K562 (cell line): ENCODE measurements at regions not wholly inside any gene's neighbourhood (a gene's known extent, or its start where the extent isn't known, plus 50 kb on each side); places are given as distances from the start of the nearest gene placed in this dataset.

Source experiments
- ATAC-seq: fragments of 200-7000 bp; cut with Tn5 transposase; 3 replicates; pipeline ENCODE4 v1.9.1; 2020; ENCODE audit warnings: moderate library complexity
- BruUV-seq: library from RNA; stranded (reverse); fragments of 400-500 nt; replicated peaks from 2 replicates; lab custom pipeline; 2021; lab: Mats Ljungman, UMichigan
- CTCF ChIA-PET: fragments of 300-600 bp; formaldehyde crosslinking; extraction: SDS; loops from one replicate; lab custom pipeline; 2021; ENCODE audit warnings: low intra/inter-chr PET ratio; lab: Yijun Ruan, JAX
- POLR2A ChIA-PET: fragments of 300-600, 350-650 bp; sonication (Branson Sonifier 250); formaldehyde crosslinking; extraction: SDS; loops from one replicate; lab custom pipeline; 2021; ENCODE audit warnings: antibody characterized with exemption, inconsistent platforms; lab: Yijun Ruan, JAX
- DNase-seq, 4 experiments: peaks; one replicate each; pipeline versions ENCODE4 v3.0.0 to v3.0.0-alpha.2; 2011 to 2018; ENCODE audit warnings: low spot score in 3 of 4, mixed read lengths in 3 of 4; ENCODE audit errors: extremely low read depth in 1 of 4
- FAIRE-seq: peaks from 2 replicates; lab custom pipeline; 2011; peaks lifted over from hg19 to GRCh38; lab: Jason Lieb, UNC
- H2AFZ ChIP-seq: 2 replicates; pipeline ENCODE4 v1.6.0; 2011; ENCODE audit warnings: low read depth, low read length, control low read depth, inconsistent platforms
- H3K27ac ChIP-seq: fragments of 200-600 bp; 3 replicates; pipeline ENCODE4 v1.8.0; 2011; ENCODE audit warnings: low read depth, mild to moderate bottlenecking, control low read depth, inconsistent platforms, low read length, moderate library complexity, mixed read lengths; ENCODE audit errors: extremely low read depth
- H3K27me3 ChIP-seq, 2 experiments: fragments of 300-600 bp in 1 of 2; 2 replicates in 1 of 2; 3 replicates in 1 of 2; pipeline versions ENCODE4 v1.6.0 to v1.8.0; 2011; ENCODE audit warnings: inconsistent platforms in 2 of 2, low read length in 2 of 2, mild to moderate bottlenecking in 1 of 2, mixed read lengths in 1 of 2, moderate library complexity in 1 of 2; ENCODE audit not compliant: control insufficient read depth in 2 of 2, insufficient read depth in 2 of 2
- H3K36me3 ChIP-seq: fragments of 300-600 bp; 3 replicates; pipeline ENCODE4 v1.8.0; 2011; ENCODE audit warnings: mild to moderate bottlenecking, low read length, inconsistent platforms; ENCODE audit not compliant: control insufficient read depth, insufficient read depth
- H3K4me1 ChIP-seq, 2 experiments: fragments of 200-600 bp in 1 of 2; replicated peaks in 1 of 2; 2 replicates in 1 of 2; 3 replicates in 1 of 2; pipeline versions ENCODE4 v1.5.1 to v1.8.0; 2011; ENCODE audit warnings: inconsistent platforms in 2 of 2, low read length in 2 of 2, mild to moderate bottlenecking in 1 of 2, mixed read lengths in 1 of 2, moderate library complexity in 1 of 2; ENCODE audit not compliant: control insufficient read depth in 2 of 2, insufficient read depth in 2 of 2
- H3K4me2 ChIP-seq: 2 replicates; pipeline ENCODE4 v1.6.1; 2011; ENCODE audit warnings: low read length, control low read depth, inconsistent platforms, mixed read lengths; ENCODE audit not compliant: insufficient read depth
- H3K4me3 ChIP-seq: fragments of 200-600 bp; sonication (generic), shearing (Covaris generic); 2 replicates; pipeline ENCODE4 v1.5.1; 2016; ENCODE audit warnings: control low read depth, inconsistent platforms
- H3K79me2 ChIP-seq: fragments of 200-600 bp; 3 replicates; pipeline ENCODE4 v1.8.0; 2011; ENCODE audit warnings: low read length, inconsistent platforms; ENCODE audit not compliant: control insufficient read depth, insufficient read depth
- H3K9ac ChIP-seq, 2 experiments: 2 replicates each; pipeline versions ENCODE4 v1.6.0 to v1.6.1; 2011; ENCODE audit warnings: low read depth in 2 of 2, low read length in 2 of 2, control low read depth in 1 of 2, inconsistent platforms in 1 of 2, mild to moderate bottlenecking in 1 of 2, mixed read lengths in 1 of 2; ENCODE audit not compliant: insufficient read depth in 1 of 2
- H3K9me1 ChIP-seq: one replicate; pipeline ENCODE4 v1.6.0; 2011; ENCODE audit warnings: inconsistent platforms, mild to moderate bottlenecking, low read length, moderate library complexity; ENCODE audit not compliant: control insufficient read depth, insufficient read depth
- H3K9me3 ChIP-seq: replicated peaks from 2 replicates; pipeline ENCODE4 v1.5.1; 2011; ENCODE audit warnings: low read depth, low read length, inconsistent platforms; ENCODE audit not compliant: control insufficient read depth, insufficient read depth
- H4K20me1 ChIP-seq: replicated peaks from 2 replicates; pipeline ENCODE4 v1.6.1; 2011; ENCODE audit warnings: low read length, inconsistent platforms, mixed read lengths; ENCODE audit not compliant: control insufficient read depth, insufficient read depth
- CBFA2T2 ChIP-seq: fragments of 450-650 bp; conservative IDR thresholded peaks from 2 replicates; pipeline ENCODE4 v1.6.1; 2017; ENCODE audit warnings: mild to moderate bottlenecking
- FOXK1 ChIP-seq: sonication (generic); formaldehyde crosslinking; IDR thresholded peaks from 2 replicates; pipeline ENCODE4 v1.8.0; 2022; ENCODE audit warnings: missing genetic modification reagents, mild to moderate bottlenecking, borderline replicate concordance
- HCFC1 ChIP-seq: IDR thresholded peaks from 2 replicates; pipeline ENCODE4 v1.6.1; 2012; ENCODE audit warnings: low read depth, low read length, improper control_type of control experiment
- NR2C1 ChIP-seq, 2 experiments: fragments of 450-650 bp; IDR thresholded peaks; 2 replicates each; pipeline ENCODE4 v1.6.1; 2017; ENCODE audit warnings: mild to moderate bottlenecking in 2 of 2, antibody characterized with exemption in 1 of 2, inconsistent platforms in 1 of 2, missing compliant biosample characterization in 1 of 2, missing genetic modification characterization in 1 of 2
- THRB ChIP-seq: fragments of 450-650 bp; formaldehyde crosslinking; conservative IDR thresholded peaks from 2 replicates; pipeline ENCODE4 v1.4.0; 2022; ENCODE audit warnings: mild to moderate bottlenecking, missing genetic modification characterization
- ZBED1 ChIP-seq: IDR thresholded peaks from 2 replicates; pipeline ENCODE4 v1.6.1; 2014
- ZNF146 ChIP-seq: IDR thresholded peaks from one replicate; pipeline ENCODE4 v1.6.1; 2018; ENCODE audit warnings: missing compliant biosample characterization; ENCODE audit not compliant: unreplicated experiment
- ZNF239 ChIP-seq: fragments of 250-450 bp; sonication (Bioruptor Pico); IDR thresholded peaks from 2 replicates; pipeline ENCODE4 v1.4.0; 2020; ENCODE audit warnings: mild to moderate bottlenecking
- ZNF644 ChIP-seq: fragments of 200-800 bp; sonication (Bioruptor generic); IDR thresholded peaks from 2 replicates; pipeline ENCODE4 v1.6.1; 2016; ENCODE audit warnings: low read depth, missing genetic modification characterization, missing compliant biosample characterization
- WGBS: fragments of 100-300 bp; shearing (Covaris generic); methylation state at CpG from one replicate; pipeline ENCODE4 v1.1.6; 2016; ENCODE audit warnings: low coverage, mixed read lengths; ENCODE audit not compliant: insufficient coverage; ENCODE audit errors: missing lambda C conversion rate; 5-methylcytosine and 5-hydroxymethylcytosine counted together
- in situ Hi-C: fragments of 300-500 bp; cut with MboI; formaldehyde crosslinking; loops from 4 replicates; pipeline ENCODE4 v1.15.0; 2018; ENCODE audit warnings: inconsistent platforms, mixed read lengths
- intact Hi-C: fragments of 100-400 bp; cut with micrococcal nuclease; formaldehyde crosslinking; loops from 2 replicates; pipeline ENCODE4 v1.14.2; 2022

- no peak for TF ChIP-seq ZNF239 (CRISPR knock-in tag)
- no peak for TF ChIP-seq CBFA2T2
- no peak for TF ChIP-seq NR2C1 (IDR thresholded peaks at IDR 0.05)
- no peak for TF ChIP-seq NR2C1 (tag; IDR thresholded peaks at IDR 0.05)
- TF ChIP-seq ZNF146 (CRISPR knock-in tag) = no peak
- no peak for TF ChIP-seq HCFC1
- TF ChIP-seq ZBED1 = no peak
- Histone ChIP-seq H3K27ac (no peak overlapping the region), H3K36me3 (no peaks in the 10 kb centered on the region), H2AFZ (no peak overlapping the region), H3K9me3 (no peaks in the 10 kb centered on the region), H3K9ac (no peak overlapping the region), H4K20me1 (no peaks in the 10 kb centered on the region), H3K4me2 (no peak overlapping the region), H3K4me3 (no peak overlapping the region), H3K79me2 (no peaks in the 10 kb centered on the region), H3K9me1 (no peaks in the 10 kb centered on the region), H3K4me1 (no peaks in the 10 kb centered on the region), H3K27me3 (no peaks in the 10 kb centered on the region)
- in situ Hi-C loops = no loop called here
- DNase-seq (no peak), FAIRE-seq (no peak), ATAC-seq (no peak)
- CTCF ChIA-PET = no interaction called here
- BruUV-seq = no TSS peak
- WGBS = under 1% methylated on average over 7 of the region's 7 CpGs
- POLR2A ChIA-PET = interaction anchor here (0.7 kb wide), 1 partner anchor 39 kb away, joined by 3 read pairs; no protein-coding TSS in a partner anchor
- intact Hi-C loops = no loop called here
Measured at GRCh38 chr11:110986016-110986415, 259.5 kb upstream of the POU2AF2 start.

- H3K27me3 ChIP-seq = no peaks in the 10 kb centered on the region
- H3K4me1 ChIP-seq = no peaks in the 10 kb centered on the region
- FAIRE-seq = no peak
- intact Hi-C loops = no loop called here
- ChIA-PET CTCF (no interaction called here), POLR2A (interaction anchor here (0.7 kb wide), 1 partner anchor 39 kb away, joined by 3 read pairs; no protein-coding TSS in a partner anchor)
- H3K9me1 ChIP-seq = no peaks in the 10 kb centered on the region
- H3K27ac ChIP-seq = no peak overlapping the region
- H3K79me2 ChIP-seq = no peaks in the 10 kb centered on the region
- H2AFZ ChIP-seq = no peak overlapping the region
- no peaks in the 10 kb centered on the region for H3K36me3 ChIP-seq
- in situ Hi-C loops = no loop called here
- BruUV-seq = no TSS peak
- no peaks in the 10 kb centered on the region for H3K9me3 ChIP-seq
- DNase-seq = no peak
- no peak overlapping the region for H3K4me2 ChIP-seq
- H3K9ac ChIP-seq = no peak overlapping the region
- H3K4me3 ChIP-seq = no peak overlapping the region
- ATAC-seq = no peak
- no peaks in the 10 kb centered on the region for H4K20me1 ChIP-seq
- TF ChIP-seq THRB (CRISPR knock-in tag) = no peak
- no peak for TF ChIP-seq FOXK1 (CRISPR knock-in tag)
- TF ChIP-seq ZNF644 (tag) = no peak
Measured at GRCh38 chr11:110985547-110985946, 260.0 kb upstream of the POU2AF2 start.
